NT2/D1 (cell line): ENCODE measurements at regions not wholly inside any gene's neighbourhood (a gene's known extent, or its start where the extent isn't known, plus 50 kb on each side); places are given as distances from the start of the nearest gene placed in this dataset.

Experiments used
- DNase-seq: peaks from one replicate; pipeline ENCODE4 v3.0.0-alpha.2; 2011; ENCODE audit warnings: low read depth, low spot score
- H3K27me3 ChIP-seq: 2 replicates; pipeline ENCODE4 v1.6.0; 2011; ENCODE audit warnings: mild to moderate bottlenecking; ENCODE audit not compliant: insufficient read length, insufficient read depth
- H3K36me3 ChIP-seq: 2 replicates; pipeline ENCODE4 v1.6.1; 2011; ENCODE audit warnings: mild to moderate bottlenecking, low read length, mixed read lengths; ENCODE audit not compliant: insufficient read depth, insufficient read length
- H3K4me1 ChIP-seq: 2 replicates; pipeline ENCODE4 v1.5.1; 2011; ENCODE audit not compliant: insufficient read depth, insufficient read length
- H3K4me3 ChIP-seq: 2 replicates; pipeline ENCODE4 v1.5.1; 2011; ENCODE audit warnings: low read depth; ENCODE audit not compliant: insufficient read length
- H3K9ac ChIP-seq: 2 replicates; pipeline ENCODE4 v1.6.0; 2011; ENCODE audit warnings: low read depth; ENCODE audit not compliant: insufficient read length
- H3K9me3 ChIP-seq: 2 replicates; pipeline ENCODE4 v1.5.1; 2011; ENCODE audit warnings: mild to moderate bottlenecking, low read length; ENCODE audit not compliant: insufficient read depth
- SUZ12 ChIP-seq: IDR thresholded peaks from 2 replicates; pipeline ENCODE4 v1.6.1; 2011; ENCODE audit not compliant: insufficient read length, insufficient read depth; ENCODE audit errors: extremely low read depth
- YY1 ChIP-seq: IDR thresholded peaks from 2 replicates; pipeline ENCODE4 v1.6.1; 2011; ENCODE audit not compliant: insufficient read length, insufficient read depth
- ZNF274 ChIP-seq: IDR thresholded peaks from 2 replicates; pipeline ENCODE4 v1.6.1; 2011; ENCODE audit warnings: mild to moderate bottlenecking, low read depth, low read length

DNA sequence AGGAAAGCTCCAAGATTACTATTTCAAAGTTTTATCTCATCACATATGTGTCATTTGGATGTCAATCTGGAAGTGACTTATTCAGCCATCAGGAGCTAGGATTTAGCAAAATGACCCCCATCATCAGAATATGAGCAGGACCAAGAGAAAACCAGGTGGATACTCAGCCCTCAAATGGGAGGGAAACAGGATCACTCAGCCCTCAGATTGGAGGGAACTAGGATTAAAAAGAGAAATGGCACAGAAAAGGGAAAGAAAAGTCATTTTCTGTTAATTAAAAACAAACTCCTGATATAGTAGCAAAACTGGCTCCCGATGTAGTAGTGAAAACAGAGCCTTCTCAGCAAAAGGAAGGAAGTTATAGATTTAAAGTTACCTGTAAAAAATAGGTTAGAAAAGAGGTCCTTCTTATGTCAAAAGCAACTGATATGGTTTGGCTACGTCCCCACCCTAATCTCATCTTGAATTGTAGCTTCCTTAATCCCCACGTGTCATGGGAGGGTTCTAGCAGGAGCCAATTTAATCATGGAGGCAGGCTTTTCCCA lies 69.0 kb upstream of the MYCN start:
- TF ChIP-seq YY1 (no peak), ZNF274 (no peak), SUZ12 (no peak)
- no peaks in the 10 kb centered on the region for H3K27me3 ChIP-seq
- DNase-seq: no peak

DNA sequence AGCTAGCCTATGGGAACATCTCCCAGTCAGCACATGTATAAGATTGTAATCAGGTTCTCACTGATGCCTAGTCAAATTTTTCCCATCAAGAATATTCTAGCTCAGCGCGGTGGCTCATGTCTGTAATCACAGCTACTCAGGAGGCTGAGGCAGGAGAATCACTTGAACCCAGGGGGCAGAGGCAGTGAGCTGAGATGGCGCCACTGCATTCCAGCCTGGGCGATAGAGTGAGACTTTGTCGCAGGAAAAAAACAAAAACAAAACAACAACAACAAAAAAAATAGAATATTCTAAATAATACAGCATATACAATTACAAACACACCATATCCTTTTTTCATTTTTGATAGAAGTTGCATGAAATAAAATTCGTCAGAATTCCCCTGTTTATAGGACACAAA lies 67.5 kb upstream of the MYCN start:
- H3K9ac ChIP-seq: no peak overlapping the region
- no peak for DNase-seq
- H3K4me3 ChIP-seq: no peak overlapping the region
- H3K36me3 ChIP-seq: no peaks in the 10 kb centered on the region
- peaks cover 12% of the 10 kb centered on the region; the same call in 1 of the 2 replicates for H3K9me3 ChIP-seq
- no peaks in the 10 kb centered on the region for H3K27me3 ChIP-seq
- no peaks in the 10 kb centered on the region for H3K4me1 ChIP-seq
- TF ChIP-seq ZNF274 (no peak), YY1 (no peak), SUZ12 (no peak)

More for the DNA sequence above, 69.0 kb upstream of the MYCN start:
- Histone ChIP-seq H3K9me3 (0 out of 2 replicates have a peak, but pooled peaks cover 3% of the 10 kb centered on the region), H3K4me3 (no peak overlapping the region), H3K4me1 (no peaks in the 10 kb centered on the region), H3K36me3 (no peaks in the 10 kb centered on the region), H3K9ac (no peak overlapping the region)

DNA sequence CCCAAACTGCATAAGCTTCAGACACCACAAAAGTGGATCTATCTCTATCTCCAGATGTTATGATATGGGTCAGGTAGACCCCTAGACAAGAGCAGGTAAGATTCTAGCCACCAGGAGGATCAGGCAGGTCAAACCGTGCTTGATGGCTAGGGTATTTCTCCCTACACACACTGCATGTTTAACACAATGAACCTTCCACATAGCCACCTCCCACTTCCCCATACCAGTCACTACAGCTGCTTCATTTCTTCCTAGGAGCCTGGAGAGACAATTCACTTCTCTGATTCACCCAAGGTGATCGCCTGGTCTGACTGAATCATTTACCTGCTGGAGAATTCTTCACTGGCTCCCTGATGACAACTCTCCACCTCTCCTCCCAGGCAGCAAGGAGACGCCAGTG lies 66.0 kb upstream of the MYCN start:
- DNase-seq: no peak
- H3K9ac ChIP-seq: no peak overlapping the region
- no peaks in the 10 kb centered on the region for H3K36me3 ChIP-seq
- no peaks in the 10 kb centered on the region for H3K4me1 ChIP-seq
- no peaks in the 10 kb centered on the region for H3K27me3 ChIP-seq
- peaks cover 12% of the 10 kb centered on the region; the same call in 1 of the 2 replicates for H3K9me3 ChIP-seq
- H3K4me3 ChIP-seq: no peak overlapping the region
- TF ChIP-seq YY1: no peak
- no peak for TF ChIP-seq SUZ12
- TF ChIP-seq ZNF274: no peak

DNA sequence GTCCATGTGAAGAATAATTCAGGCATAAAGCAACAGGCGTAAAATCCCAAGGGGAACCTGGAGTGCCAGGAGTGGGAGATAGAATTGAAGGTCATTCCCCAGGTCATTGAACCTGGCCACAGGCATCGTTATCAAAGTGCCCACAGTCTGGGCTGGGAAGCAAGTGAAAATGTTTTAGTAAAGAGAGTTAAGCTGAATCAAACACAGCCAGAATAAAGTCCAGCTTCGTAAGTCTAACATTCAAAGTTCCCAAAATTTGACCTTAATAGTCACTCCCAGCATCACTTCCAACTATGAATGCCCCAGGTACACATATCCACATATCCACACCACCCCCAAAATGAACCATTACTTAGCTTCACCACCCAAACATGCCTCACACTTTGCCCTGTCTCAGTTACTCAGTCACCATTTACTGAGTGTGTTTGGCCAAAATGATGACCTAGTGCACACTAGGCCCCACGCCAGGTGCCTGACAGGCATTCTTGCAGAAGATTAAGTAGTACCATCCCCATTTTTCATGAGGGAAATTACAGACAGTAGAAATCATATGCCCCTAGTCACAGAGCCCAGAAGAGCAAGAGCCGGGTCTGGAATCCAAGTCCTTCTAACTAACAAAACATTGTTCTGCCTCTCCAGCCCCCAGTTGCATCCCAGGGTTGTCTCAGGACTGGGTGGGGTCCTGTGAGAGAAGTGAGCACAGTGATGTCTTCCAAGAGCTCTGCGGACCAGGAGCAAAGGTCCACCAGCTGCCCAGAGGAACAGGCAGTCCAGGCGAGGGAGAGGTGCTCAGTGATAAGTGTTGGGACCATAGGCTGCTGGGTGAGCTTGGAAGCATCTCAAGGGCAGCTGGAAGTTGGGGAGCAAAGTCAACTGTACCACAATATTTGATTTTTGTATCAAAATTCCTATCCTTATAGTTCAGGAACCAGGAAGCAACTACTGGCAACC lies 65.2 kb upstream of the MYCN start:
- Histone ChIP-seq H3K4me1 (no peaks in the 10 kb centered on the region), H3K27me3 (no peaks in the 10 kb centered on the region), H3K9me3 (peaks cover 12% of the 10 kb centered on the region; the same call in 1 of the 2 replicates), H3K36me3 (no peaks in the 10 kb centered on the region), H3K9ac (no peak overlapping the region), H3K4me3 (no peak overlapping the region)
- no peak for TF ChIP-seq YY1
- TF ChIP-seq ZNF274: no peak
- no peak for TF ChIP-seq SUZ12
- no peak for DNase-seq

DNA sequence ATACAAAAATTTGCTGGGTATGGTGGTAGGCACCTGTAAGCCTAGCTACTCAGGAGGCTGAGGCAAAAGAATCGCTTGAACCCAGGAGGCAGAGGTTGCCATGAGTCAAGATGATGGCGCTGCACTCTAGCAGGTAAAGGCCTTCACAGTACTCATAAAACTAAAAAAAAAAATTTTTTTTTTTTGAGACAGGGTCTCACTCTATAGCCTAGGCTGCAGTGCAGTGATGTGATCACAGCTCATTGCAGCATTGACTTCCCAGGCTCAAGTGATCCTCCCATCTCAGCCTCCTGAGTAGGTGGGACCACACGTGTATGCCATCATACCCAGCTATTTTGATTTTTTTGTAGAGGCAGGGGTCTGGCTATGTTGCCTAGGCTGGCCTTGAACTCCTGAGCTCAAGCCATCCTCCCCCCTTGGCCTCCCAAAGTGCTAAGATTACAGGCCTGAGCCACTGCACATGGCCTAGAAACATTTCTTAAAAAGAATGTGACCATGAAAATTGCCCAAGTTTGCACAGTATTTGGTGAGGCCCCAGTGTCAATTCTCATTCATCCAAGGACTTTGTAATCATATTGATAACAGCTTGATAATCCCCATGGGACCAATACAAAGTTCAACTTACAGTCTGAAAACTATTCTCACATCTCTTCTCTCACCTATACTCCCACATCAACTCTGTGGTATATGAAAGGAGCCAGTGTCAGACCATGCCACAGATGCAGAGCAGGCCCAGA lies 64.2 kb upstream of the MYCN start:
- no peak for DNase-seq
- Histone ChIP-seq H3K4me3 (no peak overlapping the region), H3K9me3 (peaks cover 12% of the 10 kb centered on the region; the same call in 1 of the 2 replicates), H3K4me1 (no peaks in the 10 kb centered on the region), H3K9ac (no peak overlapping the region), H3K36me3 (no peaks in the 10 kb centered on the region), H3K27me3 (no peaks in the 10 kb centered on the region)
- TF ChIP-seq YY1: no peak
- TF ChIP-seq SUZ12: no peak
- no peak for TF ChIP-seq ZNF274

DNA sequence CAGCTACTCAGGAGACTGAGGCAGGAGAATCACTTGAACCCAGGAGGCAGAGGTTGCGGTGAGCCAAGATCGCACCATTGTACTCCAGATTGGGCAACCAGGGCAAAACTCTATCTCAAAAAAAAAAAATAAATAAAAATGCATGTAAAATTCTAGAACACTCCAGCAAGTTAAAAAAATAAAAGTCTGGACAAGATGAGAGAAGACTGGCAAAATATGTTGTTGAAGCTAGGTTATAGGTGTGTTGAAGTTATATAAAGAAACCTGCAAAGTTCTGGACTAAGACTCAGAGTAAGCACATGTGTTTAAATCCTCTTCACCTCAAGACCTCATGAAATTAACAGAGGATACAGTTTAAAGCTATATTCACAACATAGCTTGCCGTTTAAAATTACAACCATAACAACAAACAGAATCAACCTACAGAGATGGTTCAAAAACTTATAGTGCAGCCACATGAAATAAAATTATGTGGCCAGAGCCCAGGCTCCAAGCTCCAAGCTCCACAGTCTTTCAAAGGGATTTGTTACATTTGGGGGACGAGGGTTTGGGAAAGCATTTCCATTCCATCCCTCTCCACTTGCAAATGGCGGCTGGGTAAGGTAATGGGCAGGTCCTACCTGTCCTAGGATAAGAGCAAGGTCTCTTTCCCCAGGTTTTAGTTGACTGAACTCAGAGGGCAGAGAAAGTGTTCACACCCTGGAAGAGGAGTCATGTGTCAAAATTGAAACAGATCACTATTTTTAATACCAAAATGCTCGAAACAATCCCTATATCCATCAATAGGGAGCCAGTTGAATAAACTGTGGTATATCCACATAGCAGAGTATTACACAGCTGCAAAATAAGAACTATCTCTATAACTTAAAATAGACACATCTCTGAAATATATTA lies 59.9 kb upstream of the MYCN start:
- TF ChIP-seq SUZ12 (no peak), ZNF274 (no peak), YY1 (no peak)
- peaks cover 12% of the 10 kb centered on the region; the same call in 1 of the 2 replicates for H3K9me3 ChIP-seq
- DNase-seq: no peak
- no peak overlapping the region for H3K4me3 ChIP-seq
- no peaks in the 10 kb centered on the region for H3K27me3 ChIP-seq
- no peak overlapping the region for H3K9ac ChIP-seq
- no peaks in the 10 kb centered on the region for H3K4me1 ChIP-seq
- H3K36me3 ChIP-seq: no peaks in the 10 kb centered on the region
